SK-N-MC (cell line): ENCODE measurements at regions not wholly inside any gene's neighbourhood (a gene's known extent, or its start where the extent isn't known, plus 50 kb on each side); places are given as distances from the start of the nearest gene placed in this dataset.

Source experiments
- EZH2 ChIP-seq: fragments of 200-600 bp; sonication (generic); IDR thresholded peaks from one replicate; pipeline ENCODE4 v1.6.1; 2017; ENCODE audit warnings: antibody characterized with exemption
- FOXP2 ChIP-seq: optimal IDR thresholded peaks from 2 replicates; pipeline ENCODE3; 2011; ENCODE audit warnings: mild to moderate bottlenecking, moderate library complexity; ENCODE audit not compliant: insufficient read depth; ENCODE audit errors: extremely low read length, control extremely low read depth
- POLR2AphosphoS5 ChIP-seq: IDR thresholded peaks from 2 replicates; pipeline ENCODE4 v1.6.1; 2012; ENCODE audit warnings: mild to moderate bottlenecking, low read depth, low read length, borderline replicate concordance

DNA sequence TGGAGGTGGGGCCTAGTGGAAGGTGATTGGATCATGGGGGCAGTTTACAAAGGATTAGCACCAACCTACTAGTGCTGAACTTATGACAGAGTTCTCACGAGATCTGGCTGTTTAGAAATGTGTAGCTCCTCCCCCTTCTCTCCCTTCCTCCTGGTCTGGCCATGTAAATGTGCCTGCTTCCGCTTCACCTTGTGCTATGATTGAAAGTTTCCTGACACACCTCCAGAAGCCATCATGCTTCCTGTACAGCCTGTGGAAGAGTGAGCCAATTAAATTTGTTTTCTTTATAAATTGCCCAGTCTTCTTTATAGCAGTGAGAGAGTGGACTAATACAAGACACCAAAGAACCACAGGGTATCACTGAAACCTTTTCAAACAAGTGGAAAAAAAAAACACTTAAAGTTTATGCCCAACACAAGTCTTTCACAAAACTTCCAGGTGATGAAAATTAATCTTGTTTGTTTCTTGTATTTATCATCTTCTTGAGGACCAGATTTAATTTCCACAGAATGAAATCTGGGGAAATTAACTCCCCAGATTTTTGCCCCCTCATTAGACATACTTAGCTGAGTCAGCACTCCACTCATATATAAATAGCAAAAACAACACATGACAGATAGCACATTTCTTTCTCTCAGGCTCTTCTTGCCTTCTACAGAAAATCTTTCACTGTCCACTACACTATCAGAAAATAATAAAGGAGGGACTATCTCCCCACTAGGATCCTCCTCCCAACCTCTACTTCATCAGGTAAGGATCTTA, 847.2 kb downstream of the TUSC7 start:
- TF ChIP-seq POLR2AphosphoS5: no peak
- TF ChIP-seq EZH2: no peak
- no peak for TF ChIP-seq FOXP2
